NCI-H2196 (cell line): ENCODE measurements at regions not wholly inside any gene's neighbourhood (a gene's known extent, or its start where the extent isn't known, plus 50 kb on each side); places are given as distances from the start of the nearest gene placed in this dataset.
"Not testable (repeated sequence)": the region's sequence is repeated elsewhere in the genome, so short reads cannot be mapped to it uniquely, and the experiment has no call there.

Experiments
- DNase-seq: peaks from one replicate; lab custom pipeline; 2025; ENCODE audit not compliant: unreplicated experiment; lab: John Stamatoyannopoulos, UW

GRCh38 chr2:64934530-64934929 is 54.7 kb upstream of the SLC1A4 start:
- no peak for DNase-seq

- DNase-seq: no peak
Observed at GRCh38 chr2:64936809-64937208, 52.4 kb upstream of the SLC1A4 start.

GRCh38 chr2:64937314-64937686 is 51.9 kb upstream of the SLC1A4 start:
- DNase-seq: not testable (repeated sequence)

- no peak for DNase-seq
Observed at GRCh38 chr2:64937687-64938491, 51.3 kb upstream of the SLC1A4 start.

- no peak for DNase-seq
Observed at GRCh38 chr2:64938607-64939285, 50.5 kb upstream of the SLC1A4 start.

DNA sequence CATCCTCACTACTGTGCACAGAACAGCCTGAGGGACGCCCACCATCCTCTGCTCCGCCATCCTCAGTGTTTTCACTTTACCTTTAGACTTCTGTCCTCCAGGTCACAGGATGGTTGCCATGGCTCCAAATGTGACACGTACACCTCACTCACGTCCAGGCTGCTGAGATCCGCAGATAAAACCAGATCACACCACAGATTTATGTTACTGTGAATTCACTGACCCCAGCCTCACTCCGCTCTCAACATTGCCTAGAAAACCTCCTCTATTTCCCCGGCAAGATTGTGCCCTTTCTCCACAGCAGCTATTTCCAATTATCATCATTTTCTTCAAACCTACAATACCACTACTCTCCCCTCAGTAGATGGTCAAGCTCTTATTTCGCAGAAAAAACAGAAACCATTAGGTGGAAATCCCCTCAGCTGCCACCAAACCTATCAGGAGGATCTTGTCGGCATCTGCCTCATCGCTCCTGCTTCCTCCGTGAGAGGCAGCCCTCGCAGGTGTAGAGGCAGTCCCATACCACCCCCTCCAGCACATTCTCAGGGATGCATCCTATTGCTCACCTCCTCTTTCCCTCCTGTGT is 49.8 kb upstream of the SLC1A4 start:
- no peak for DNase-seq
